GM19239 (cell line): ENCODE measurements at regions not wholly inside any gene's neighbourhood (a gene's known extent, or its start where the extent isn't known, plus 50 kb on each side); places are given as distances from the start of the nearest gene placed in this dataset.

ENCODE experiments used
- DNase-seq: peaks from one replicate; pipeline ENCODE4 v3.0.0; 2011; ENCODE audit warnings: low spot score; ENCODE audit not compliant: insufficient read length
- FAIRE-seq: peaks from 2 replicates; lab custom pipeline; 2011; peaks lifted over from hg19 to GRCh38; lab: Jason Lieb, UNC

- no peak for DNase-seq
- FAIRE-seq: no peak
Observed at GRCh38 chr15:96413657-96414056, 83.2 kb downstream of the NR2F2 start.

GRCh38 chr15:96414875-96415274, 84.4 kb downstream of the NR2F2 start:
- DNase-seq (no peak), FAIRE-seq (no peak)

GRCh38 chr15:96415513-96416217, 85.2 kb downstream of the NR2F2 start:
- FAIRE-seq (no peak), DNase-seq (no peak)

- DNase-seq (no peak), FAIRE-seq (no peak)
Observed at GRCh38 chr15:96416218-96416933, 85.9 kb downstream of the NR2F2 start.

GRCh38 chr15:96416934-96417759, 86.6 kb downstream of the NR2F2 start:
- DNase-seq (no peak), FAIRE-seq (no peak)

GRCh38 chr15:96417760-96418130, 87.2 kb downstream of the NR2F2 start:
- DNase-seq (no peak), FAIRE-seq (no peak)

- FAIRE-seq: no peak
- DNase-seq: no peak
Observed at GRCh38 chr15:96418146-96418545, 87.6 kb downstream of the NR2F2 start.

- FAIRE-seq (no peak), DNase-seq (no peak)
Observed at GRCh38 chr15:96421178-96421601, 90.7 kb downstream of the NR2F2 start.

GRCh38 chr15:96422125-96422524, 91.6 kb downstream of the NR2F2 start:
- FAIRE-seq (no peak), DNase-seq (no peak)

GRCh38 chr15:96424674-96425073, 94.2 kb downstream of the NR2F2 start:
- DNase-seq (no peak), FAIRE-seq (no peak)

- DNase-seq: no peak
- no peak for FAIRE-seq
Observed at GRCh38 chr15:96428742-96429141, 98.2 kb downstream of the NR2F2 start.

GRCh38 chr15:96431786-96432185, 101.3 kb downstream of the NR2F2 start:
- DNase-seq (no peak), FAIRE-seq (no peak)

- FAIRE-seq: no peak
Observed at GRCh38 chr15:96435022-96435421, 104.5 kb downstream of the NR2F2 start.

GRCh38 chr15:96435841-96436240, 105.3 kb downstream of the NR2F2 start:
- no peak for DNase-seq
- FAIRE-seq: no peak

More at GRCh38 chr15:96435022-96435421, 104.5 kb downstream of the NR2F2 start:
- DNase-seq: no peak

GRCh38 chr15:96440978-96441377, 110.5 kb downstream of the NR2F2 start:
- FAIRE-seq (no peak), DNase-seq (no peak)

- FAIRE-seq: no peak
- DNase-seq: no peak
Observed at GRCh38 chr15:96442076-96442475, 111.6 kb downstream of the NR2F2 start.

- DNase-seq: no peak
- FAIRE-seq: no peak
Observed at GRCh38 chr15:96444865-96445264, 114.4 kb downstream of the NR2F2 start.

GRCh38 chr15:96448923-96449322, 118.4 kb downstream of the NR2F2 start:
- FAIRE-seq (no peak), DNase-seq (no peak)

GRCh38 chr15:96457841-96458240, 127.3 kb downstream of the NR2F2 start:
- FAIRE-seq (no peak), DNase-seq (no peak)

- FAIRE-seq (no peak), DNase-seq (no peak)
Observed at GRCh38 chr15:96460106-96460505, 129.6 kb downstream of the NR2F2 start.
